IMR-90 (cell line): ENCODE measurements at regions not wholly inside any gene's neighbourhood (a gene's known extent, or its start where the extent isn't known, plus 50 kb on each side); places are given as distances from the start of the nearest gene placed in this dataset.

Experiments
- ATAC-seq: fragments of 200-7000 bp; cut with Tn5 transposase; 2 replicates; pipeline ENCODE4 v1.9.1; 2020; ENCODE audit warnings: low read depth, mild to moderate bottlenecking, moderate library complexity
- BruUV-seq: library from RNA; stranded (reverse); fragments of 400-500 nt; replicated peaks from 2 replicates; lab custom pipeline; 2021; lab: Mats Ljungman, UMichigan
- CTCF ChIA-PET: fragments of 300-600 bp; formaldehyde crosslinking; extraction: SDS; loops from one replicate; lab custom pipeline; 2021; ENCODE audit warnings: antibody characterized with exemption; lab: Yijun Ruan, JAX
- POLR2A ChIA-PET: fragments of 300-600 bp; sonication (Branson Sonifier 250); formaldehyde crosslinking; loops from one replicate; lab custom pipeline; 2022; ENCODE audit warnings: antibody characterized with exemption; ENCODE audit not compliant: unreplicated experiment; lab: Charles Lee
- DNase-seq: peaks from one replicate; pipeline ENCODE4 v3.0.0; 2013
- H2AFZ ChIP-seq: replicated peaks from 2 replicates; pipeline ENCODE3; 2013; ENCODE audit warnings: low read length, mild to moderate bottlenecking; ENCODE audit not compliant: poor library complexity
- H2AK5ac ChIP-seq: 2 replicates; pipeline ENCODE4 v1.6.1; 2013; ENCODE audit warnings: low read depth, low read length, inconsistent platforms
- H2AK9ac ChIP-seq: replicated peaks from 2 replicates; pipeline ENCODE3; 2013; ENCODE audit warnings: mild to moderate bottlenecking, low read depth, low read length, moderate library complexity; ENCODE audit not compliant: poor library complexity
- H2BK120ac ChIP-seq: 2 replicates; pipeline ENCODE4 v1.6.1; 2013; ENCODE audit warnings: low read depth, low read length, inconsistent platforms
- H2BK15ac ChIP-seq: 3 replicates; pipeline ENCODE4 v1.6.1; 2013; ENCODE audit warnings: low read depth, low read length, inconsistent platforms
- H2BK20ac ChIP-seq: 2 replicates; pipeline ENCODE4 v1.6.1; 2013; ENCODE audit warnings: low read depth, mild to moderate bottlenecking, inconsistent platforms, low read length, moderate library complexity
- H2BK5ac ChIP-seq: 2 replicates; pipeline ENCODE4 v1.6.1; 2013; ENCODE audit warnings: mild to moderate bottlenecking, low read depth, low read length, inconsistent platforms; ENCODE audit not compliant: poor library complexity, severe bottlenecking
- H3K14ac ChIP-seq: replicated peaks from 2 replicates; pipeline ENCODE4 v1.6.1; 2013; ENCODE audit warnings: low read depth, low read length, inconsistent platforms
- H3K18ac ChIP-seq: 2 replicates; pipeline ENCODE4 v1.6.1; 2013; ENCODE audit warnings: low read depth, low read length, control low read depth
- H3K23ac ChIP-seq: 2 replicates; pipeline ENCODE4 v1.6.1; 2013; ENCODE audit warnings: low read depth, low read length, inconsistent platforms
- H3K27ac ChIP-seq: 2 replicates; pipeline ENCODE4 v1.5.1; 2013; ENCODE audit warnings: mild to moderate bottlenecking, control low read depth, low read length; ENCODE audit not compliant: insufficient read depth
- H3K27me3 ChIP-seq: 2 replicates; pipeline ENCODE4 v1.6.1; 2013; ENCODE audit warnings: low read length; ENCODE audit not compliant: control insufficient read depth, insufficient read depth
- H3K36me3 ChIP-seq: 2 replicates; pipeline ENCODE4 v1.6.1; 2013; ENCODE audit warnings: low read length, mixed read lengths; ENCODE audit not compliant: control insufficient read depth, insufficient read depth
- H3K4ac ChIP-seq: 2 replicates; pipeline ENCODE4 v1.6.1; 2013; ENCODE audit warnings: low read depth, low read length, inconsistent platforms
- H3K4me1 ChIP-seq: 2 replicates; pipeline ENCODE4 v1.6.1; 2013; ENCODE audit warnings: low read length, mixed read lengths; ENCODE audit not compliant: control insufficient read depth, insufficient read depth
- H3K4me2 ChIP-seq: 2 replicates; pipeline ENCODE4 v1.6.1; 2013; ENCODE audit warnings: low read depth, mild to moderate bottlenecking, control low read depth, low read length, moderate library complexity
- H3K4me3 ChIP-seq: 2 replicates; pipeline ENCODE4 v1.5.1; 2013; ENCODE audit warnings: low read depth, mild to moderate bottlenecking, control low read depth, low read length, moderate library complexity; ENCODE audit not compliant: insufficient read depth
- H3K56ac ChIP-seq: 2 replicates; pipeline ENCODE4 v1.6.1; 2013; ENCODE audit warnings: low read length, inconsistent platforms; ENCODE audit not compliant: insufficient read depth; ENCODE audit errors: extremely low read depth
- H3K79me1 ChIP-seq, 2 experiments: 2 replicates each; pipeline ENCODE4 v1.6.1; 2013; ENCODE audit warnings: low read length in 2 of 2, inconsistent platforms in 1 of 2, low read depth in 1 of 2
- H3K9ac ChIP-seq: 2 replicates; pipeline ENCODE4 v1.6.1; 2013; ENCODE audit warnings: low read depth, low read length, control low read depth
- H3K9me1 ChIP-seq: 2 replicates; pipeline ENCODE4 v1.6.1; 2013; ENCODE audit warnings: low read length, inconsistent platforms; ENCODE audit not compliant: insufficient read depth
- H3K9me3 ChIP-seq: 2 replicates; pipeline ENCODE4 v1.6.1; 2013; ENCODE audit warnings: low read length; ENCODE audit not compliant: control insufficient read depth, insufficient read depth
- H4K20me1 ChIP-seq: 2 replicates; pipeline ENCODE4 v1.6.1; 2013; ENCODE audit warnings: low read length, inconsistent platforms; ENCODE audit not compliant: insufficient read depth
- H4K5ac ChIP-seq: 2 replicates; pipeline ENCODE4 v1.6.1; 2013; ENCODE audit warnings: mild to moderate bottlenecking, low read depth, low read length, control low read depth
- H4K8ac ChIP-seq, 2 experiments: 2 replicates each; pipeline ENCODE4 v1.6.1; 2013; ENCODE audit warnings: low read depth in 2 of 2, low read length in 2 of 2, control low read depth in 1 of 2, inconsistent platforms in 1 of 2
- H4K91ac ChIP-seq: 2 replicates; pipeline ENCODE4 v1.6.1; 2013; ENCODE audit warnings: low read depth, low read length, inconsistent platforms; ENCODE audit not compliant: insufficient read depth
- CTCF ChIP-seq: conservative IDR thresholded peaks from 2 replicates; pipeline ENCODE4 v1.5.1; 2012; ENCODE audit warnings: mild to moderate bottlenecking, low read depth, low read length, improper control_type of control experiment
- RAD21 ChIP-seq: IDR thresholded peaks from 2 replicates; pipeline ENCODE4 v1.6.1; 2012; ENCODE audit warnings: low read length, improper control_type of control experiment
- RFX5 ChIP-seq: IDR thresholded peaks from 2 replicates; pipeline ENCODE4 v1.8.0; 2012; ENCODE audit warnings: low read depth, mild to moderate bottlenecking, low read length, moderate library complexity
- SMC3 ChIP-seq: fragments of 150-350 bp; IDR thresholded peaks from 2 replicates; pipeline ENCODE4 v1.6.1; 2016; ENCODE audit warnings: low read depth, mild to moderate bottlenecking, antibody characterized with exemption, low read length, moderate library complexity
- WGBS, 2 experiments: methylation state at CpG; one replicate each; pipeline versions ENCODE4 v1.1.5 to v1.1.7; 2013; ENCODE audit warnings: missing lambda C conversion rate in 2 of 2; ENCODE audit not compliant: insufficient read length in 1 of 2; ENCODE audit errors: extremely low coverage in 2 of 2; 5-methylcytosine and 5-hydroxymethylcytosine counted together
- dilution Hi-C: fragments of 300-500 bp; cut with HindIII; formaldehyde crosslinking; loops from one replicate; pipeline ENCODE4 v1.14.3; 2018; ENCODE audit warnings: low sequenced_read_pairs; ENCODE audit not compliant: unreplicated experiment
- in situ Hi-C: fragments of 300-500 bp; cut with MboI; formaldehyde crosslinking; loops from 3 replicates; pipeline ENCODE4 v1.14.3; 2019; ENCODE audit warnings: low sequenced_read_pairs, inconsistent platforms, mixed read lengths
- intact Hi-C: fragments of 100-400 bp; cut with micrococcal nuclease; formaldehyde crosslinking; loops from 2 replicates; pipeline ENCODE4 v1.10.0; 2022
- TF ChIP-seq, protein P1 (sequence below): fragments of 150-350 bp; IDR thresholded peaks from 2 replicates; pipeline ENCODE4 v1.6.1; 2016; ENCODE audit warnings: low read depth, mild to moderate bottlenecking, low read length, moderate library complexity, borderline replicate concordance

GRCh38 chr12:127293507-127294310 lies 973.3 kb upstream of the TMEM132C start:
- Histone ChIP-seq H3K4me1 (no peaks in the 10 kb centered on the region), H2BK120ac (peak overlapping the region; percentile 18; the same call in 1 of the 2 replicates), H3K27me3 (no peaks in the 10 kb centered on the region), H3K18ac (no peak overlapping the region), H2BK5ac (no peak overlapping the region), H3K4me3 (no peak overlapping the region), H2AFZ (no peak overlapping the region), H3K27ac (no peak overlapping the region), H2AK5ac (no peak overlapping the region), H4K8ac (no peak overlapping the region), H4K20me1 (no peaks in the 10 kb centered on the region), H4K91ac (no peak overlapping the region), H4K5ac (no peak overlapping the region), H3K36me3 (no peaks in the 10 kb centered on the region), H3K9ac (no peak overlapping the region), H3K79me1 (no peaks in the 10 kb centered on the region), H2BK15ac (no peak overlapping the region), H3K14ac (no peak overlapping the region), H2BK20ac (no peak overlapping the region), H3K9me3 (peaks cover 7% of the 10 kb centered on the region), H3K4me2 (no peak overlapping the region), H2AK9ac (no peak overlapping the region), H3K4ac (no peak overlapping the region), H3K9me1 (no peaks in the 10 kb centered on the region), H3K23ac (no peak overlapping the region), H3K56ac (no peak overlapping the region)
- in situ Hi-C loops (loop anchor here (5.0 kb wide), 1 partner anchor 186 kb away; no protein-coding TSS in a partner anchor), intact Hi-C loops (no loop called here), dilution Hi-C loops (no loop called here)
- ChIA-PET CTCF (interaction anchor here (0.6 to 3.3 kb wide), 6 partner anchors 8 to 1000 kb away, joined by 3 to 22 read pairs (median 4); no protein-coding TSS in a partner anchor), POLR2A (no interaction called here)
- DNase-seq, result peak; percentile 33
- 84% methylated on average over 4 of the region's 13 CpGs; no CpG with 5 or more reads in 1 of the 2 experiments for WGBS, 2 experiments
- ATAC-seq, result peak; percentile 40; the same call in 1 of the 2 replicates
- TF ChIP-seq CTCF (peak; percentile 64), RFX5 (no peak), SMC3 (peak; percentile 87), RAD21 (peak; percentile 88)
- TF ChIP-seq, protein P1, sequence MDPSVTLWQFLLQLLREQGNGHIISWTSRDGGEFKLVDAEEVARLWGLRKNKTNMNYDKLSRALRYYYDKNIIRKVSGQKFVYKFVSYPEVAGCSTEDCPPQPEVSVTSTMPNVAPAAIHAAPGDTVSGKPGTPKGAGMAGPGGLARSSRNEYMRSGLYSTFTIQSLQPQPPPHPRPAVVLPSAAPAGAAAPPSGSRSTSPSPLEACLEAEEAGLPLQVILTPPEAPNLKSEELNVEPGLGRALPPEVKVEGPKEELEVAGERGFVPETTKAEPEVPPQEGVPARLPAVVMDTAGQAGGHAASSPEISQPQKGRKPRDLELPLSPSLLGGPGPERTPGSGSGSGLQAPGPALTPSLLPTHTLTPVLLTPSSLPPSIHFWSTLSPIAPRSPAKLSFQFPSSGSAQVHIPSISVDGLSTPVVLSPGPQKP, result no peak
- BruUV-seq, result no TSS peak
